ENCODE measurements at regions not wholly inside any gene's neighbourhood (a gene's known extent, or its start where the extent isn't known, plus 50 kb on each side); places are given as distances from the start of the nearest gene placed in this dataset.

- TF ChIP-seq POLR2AphosphoS5 (IDR thresholded peaks at IDR 0.05; ENCODE audit: low read depth, low read length): no peak
- no peak for TF ChIP-seq TCF7L2 (IDR thresholded peaks at IDR 0.05; ENCODE audit: low read depth, low read length)
- no peak for TF ChIP-seq SIN3A (IDR thresholded peaks at IDR 0.05; ENCODE audit: borderline replicate concordance, insufficient read depth, low read depth, low read length)
- TF ChIP-seq, protein P1, sequence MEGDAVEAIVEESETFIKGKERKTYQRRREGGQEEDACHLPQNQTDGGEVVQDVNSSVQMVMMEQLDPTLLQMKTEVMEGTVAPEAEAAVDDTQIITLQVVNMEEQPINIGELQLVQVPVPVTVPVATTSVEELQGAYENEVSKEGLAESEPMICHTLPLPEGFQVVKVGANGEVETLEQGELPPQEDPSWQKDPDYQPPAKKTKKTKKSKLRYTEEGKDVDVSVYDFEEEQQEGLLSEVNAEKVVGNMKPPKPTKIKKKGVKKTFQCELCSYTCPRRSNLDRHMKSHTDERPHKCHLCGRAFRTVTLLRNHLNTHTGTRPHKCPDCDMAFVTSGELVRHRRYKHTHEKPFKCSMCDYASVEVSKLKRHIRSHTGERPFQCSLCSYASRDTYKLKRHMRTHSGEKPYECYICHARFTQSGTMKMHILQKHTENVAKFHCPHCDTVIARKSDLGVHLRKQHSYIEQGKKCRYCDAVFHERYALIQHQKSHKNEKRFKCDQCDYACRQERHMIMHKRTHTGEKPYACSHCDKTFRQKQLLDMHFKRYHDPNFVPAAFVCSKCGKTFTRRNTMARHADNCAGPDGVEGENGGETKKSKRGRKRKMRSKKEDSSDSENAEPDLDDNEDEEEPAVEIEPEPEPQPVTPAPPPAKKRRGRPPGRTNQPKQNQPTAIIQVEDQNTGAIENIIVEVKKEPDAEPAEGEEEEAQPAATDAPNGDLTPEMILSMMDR (IDR thresholded peaks at IDR 0.05): no peak
- TF ChIP-seq, protein P2, sequence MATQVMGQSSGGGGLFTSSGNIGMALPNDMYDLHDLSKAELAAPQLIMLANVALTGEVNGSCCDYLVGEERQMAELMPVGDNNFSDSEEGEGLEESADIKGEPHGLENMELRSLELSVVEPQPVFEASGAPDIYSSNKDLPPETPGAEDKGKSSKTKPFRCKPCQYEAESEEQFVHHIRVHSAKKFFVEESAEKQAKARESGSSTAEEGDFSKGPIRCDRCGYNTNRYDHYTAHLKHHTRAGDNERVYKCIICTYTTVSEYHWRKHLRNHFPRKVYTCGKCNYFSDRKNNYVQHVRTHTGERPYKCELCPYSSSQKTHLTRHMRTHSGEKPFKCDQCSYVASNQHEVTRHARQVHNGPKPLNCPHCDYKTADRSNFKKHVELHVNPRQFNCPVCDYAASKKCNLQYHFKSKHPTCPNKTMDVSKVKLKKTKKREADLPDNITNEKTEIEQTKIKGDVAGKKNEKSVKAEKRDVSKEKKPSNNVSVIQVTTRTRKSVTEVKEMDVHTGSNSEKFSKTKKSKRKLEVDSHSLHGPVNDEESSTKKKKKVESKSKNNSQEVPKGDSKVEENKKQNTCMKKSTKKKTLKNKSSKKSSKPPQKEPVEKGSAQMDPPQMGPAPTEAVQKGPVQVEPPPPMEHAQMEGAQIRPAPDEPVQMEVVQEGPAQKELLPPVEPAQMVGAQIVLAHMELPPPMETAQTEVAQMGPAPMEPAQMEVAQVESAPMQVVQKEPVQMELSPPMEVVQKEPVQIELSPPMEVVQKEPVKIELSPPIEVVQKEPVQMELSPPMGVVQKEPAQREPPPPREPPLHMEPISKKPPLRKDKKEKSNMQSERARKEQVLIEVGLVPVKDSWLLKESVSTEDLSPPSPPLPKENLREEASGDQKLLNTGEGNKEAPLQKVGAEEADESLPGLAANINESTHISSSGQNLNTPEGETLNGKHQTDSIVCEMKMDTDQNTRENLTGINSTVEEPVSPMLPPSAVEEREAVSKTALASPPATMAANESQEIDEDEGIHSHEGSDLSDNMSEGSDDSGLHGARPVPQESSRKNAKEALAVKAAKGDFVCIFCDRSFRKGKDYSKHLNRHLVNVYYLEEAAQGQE (IDR thresholded peaks at IDR 0.05; ENCODE audit: insufficient read depth in 1 of 2, low read depth in 2 of 2, low read length in 1 of 2): no peak
- no peak overlapping the region for H3K27ac ChIP-seq (ENCODE audit: low read length)
- no TSS peak for BruUV-seq (replicated peaks)
- no peaks in the 10 kb centered on the region for H3K4me1 ChIP-seq (ENCODE audit: control insufficient read depth, insufficient read depth, low read length)
- H3K36me3 ChIP-seq (ENCODE audit: control insufficient read depth, insufficient read depth, low read length): no peaks in the 10 kb centered on the region
- no peak for ATAC-seq
- H3K9me3 ChIP-seq (ENCODE audit: control insufficient read depth, insufficient read depth, low read depth, low read length): no peaks in the 10 kb centered on the region
- ChIA-PET POLR2A (no interaction called here), CTCF (no interaction called here)
- in situ Hi-C loops (cut with HindIII; ENCODE audit: low pct_unique_long_range_greater_than_20kb, low sequenced_read_pairs) (no loop called here), intact Hi-C loops (cut with micrococcal nuclease; ENCODE audit: unreplicated experiment) (no loop called here)
- DNase-seq (ENCODE audit: low read depth, low spot score): no peak
- H3K4me3 ChIP-seq (ENCODE audit: low read depth in 2 of 2, low read length in 2 of 2): no peak overlapping the region
- no peaks in the 10 kb centered on the region for H3K27me3 ChIP-seq (ENCODE audit: control insufficient read depth, insufficient read depth, low read length)
Measured at GRCh38 chr13:53201454-53202225, 173.0 kb downstream of the OLFM4 start.

GRCh38 chr13:53204598-53204997, 176.0 kb downstream of the OLFM4 start:
- DNase-seq (ENCODE audit: low read depth, low spot score) (no peak), ATAC-seq (no peak)
- Histone ChIP-seq H3K4me1 (ENCODE audit: control insufficient read depth, insufficient read depth, low read length) (no peaks in the 10 kb centered on the region), H3K4me3 (ENCODE audit: low read depth in 2 of 2, low read length in 2 of 2) (no peak overlapping the region), H3K9me3 (ENCODE audit: control insufficient read depth, insufficient read depth, low read depth, low read length) (no peaks in the 10 kb centered on the region), H3K36me3 (ENCODE audit: control insufficient read depth, insufficient read depth, low read length) (no peaks in the 10 kb centered on the region), H3K27ac (ENCODE audit: low read length) (no peak overlapping the region), H3K27me3 (ENCODE audit: control insufficient read depth, insufficient read depth, low read length) (no peaks in the 10 kb centered on the region)
- BruUV-seq (replicated peaks): no TSS peak
- in situ Hi-C loops (cut with HindIII; ENCODE audit: low pct_unique_long_range_greater_than_20kb, low sequenced_read_pairs) (no loop called here), intact Hi-C loops (cut with micrococcal nuclease; ENCODE audit: unreplicated experiment) (no loop called here)
- TF ChIP-seq, protein P2 (IDR thresholded peaks at IDR 0.05; ENCODE audit: insufficient read depth in 1 of 2, low read depth in 2 of 2, low read length in 1 of 2): no peak
- TF ChIP-seq, protein P1 (IDR thresholded peaks at IDR 0.05): no peak
- TF ChIP-seq SIN3A (IDR thresholded peaks at IDR 0.05; ENCODE audit: borderline replicate concordance, insufficient read depth, low read depth, low read length) (no peak), POLR2AphosphoS5 (IDR thresholded peaks at IDR 0.05; ENCODE audit: low read depth, low read length) (no peak), TCF7L2 (IDR thresholded peaks at IDR 0.05; ENCODE audit: low read depth, low read length) (no peak)
- POLR2A ChIA-PET: no interaction called here
- CTCF ChIA-PET: no interaction called here

All from Panc1 (cell line).